Fibroblast of upper back skin (primary cell): ENCODE measurements at regions not wholly inside any gene's neighbourhood (a gene's known extent, or its start where the extent isn't known, plus 50 kb on each side); places are given as distances from the start of the nearest gene placed in this dataset.

Experiments
- DNase-seq: peaks from one replicate; pipeline ENCODE4 v3.0.0-alpha.2; 2013

- no peak for DNase-seq
Measured at GRCh38 chr10:88178758-88179157, 315.3 kb downstream of the PTEN start.

GRCh38 chr10:88179831-88180230 lies 316.4 kb downstream of the PTEN start:
- no peak for DNase-seq

- no peak for DNase-seq
Measured at GRCh38 chr10:88181902-88182600, 318.6 kb downstream of the PTEN start.

GRCh38 chr10:88182601-88182930 lies 319.1 kb downstream of the PTEN start:
- no peak for DNase-seq

- DNase-seq, result no peak
Measured at GRCh38 chr10:88184543-88185297, 321.3 kb downstream of the PTEN start.

- DNase-seq, result no peak
Measured at GRCh38 chr10:88185830-88186229, 322.4 kb downstream of the PTEN start.

GRCh38 chr10:88186335-88186734 lies 322.9 kb downstream of the PTEN start:
- peak; percentile 97 for DNase-seq

GRCh38 chr10:88187472-88187871 lies 324.0 kb downstream of the PTEN start:
- no peak for DNase-seq

GRCh38 chr10:88190123-88190522 lies 326.7 kb downstream of the PTEN start:
- DNase-seq, result peak; percentile 23

- no peak for DNase-seq
Measured at GRCh38 chr10:88190540-88191235, 327.3 kb downstream of the PTEN start.

GRCh38 chr10:88193018-88193417 lies 329.6 kb downstream of the PTEN start:
- DNase-seq, result no peak

GRCh38 chr10:88194041-88194887 lies 330.8 kb downstream of the PTEN start:
- DNase-seq, result no peak

- peak; percentile 25 for DNase-seq
Measured at GRCh38 chr10:88194961-88195367, 331.5 kb downstream of the PTEN start.

GRCh38 chr10:88195841-88196240 lies 332.4 kb downstream of the PTEN start:
- no peak for DNase-seq

- DNase-seq, result no peak
Measured at GRCh38 chr10:88196291-88196690, 332.9 kb downstream of the PTEN start.

GRCh38 chr10:88198023-88198422 lies 334.6 kb downstream of the PTEN start:
- no peak for DNase-seq

- DNase-seq, result no peak
Measured at GRCh38 chr10:88200312-88201032, 337.0 kb downstream of the PTEN start.

GRCh38 chr10:88205842-88206446 lies 342.5 kb downstream of the PTEN start:
- DNase-seq, result peak; percentile 26

- peak; percentile 60 for DNase-seq
Measured at GRCh38 chr10:88207121-88207546, 343.7 kb downstream of the PTEN start.

- no peak for DNase-seq
Measured at GRCh38 chr10:88209231-88209630, 345.8 kb downstream of the PTEN start.

GRCh38 chr10:88209837-88210561 lies 346.6 kb downstream of the PTEN start:
- DNase-seq, result peak; percentile 62
